H1 (cell line): ENCODE measurements at regions not wholly inside any gene's neighbourhood (a gene's known extent, or its start where the extent isn't known, plus 50 kb on each side); places are given as distances from the start of the nearest gene placed in this dataset.

Experiments used
- CHD2 ChIP-seq: IDR thresholded peaks from 2 replicates; pipeline ENCODE4 v1.6.1; 2012; ENCODE audit warnings: low read length, improper control_type of control experiment
- FOSL1 ChIP-seq: IDR thresholded peaks from 2 replicates; pipeline ENCODE4 v1.6.1; 2011; ENCODE audit warnings: mild to moderate bottlenecking, low read depth, low read length, moderate library complexity; ENCODE audit not compliant: insufficient read depth

GRCh38 chr2:238616681-238617080 is 190.0 kb downstream of the ASB1 start:
- TF ChIP-seq CHD2 (no peak), FOSL1 (no peak)
